HepG2 (cell line): ENCODE measurements at regions not wholly inside any gene's neighbourhood (a gene's known extent, or its start where the extent isn't known, plus 50 kb on each side); places are given as distances from the start of the nearest gene placed in this dataset.
A peak's percentile ranks its signal among the peaks of the same experiment; 100 is the strongest.

Experiments
- BCL6 ChIP-seq: IDR thresholded peaks from 2 replicates; pipeline ENCODE4 v1.6.1; 2016; ENCODE audit warnings: missing genetic modification reagents, missing compliant biosample characterization
- IKZF5 ChIP-seq: IDR thresholded peaks from 2 replicates; pipeline ENCODE4 v1.6.1; 2018; ENCODE audit warnings: missing genetic modification reagents, mild to moderate bottlenecking, missing compliant biosample characterization
- KLF9 ChIP-seq: IDR thresholded peaks from 2 replicates; pipeline ENCODE4 v1.6.1; 2016; ENCODE audit warnings: low read depth
- MTF2 ChIP-seq: sonication (generic); formaldehyde crosslinking; IDR thresholded peaks from 2 replicates; pipeline ENCODE4 v1.5.0; 2020; ENCODE audit warnings: missing genetic modification reagents, borderline replicate concordance
- POGZ ChIP-seq: sonication (generic); formaldehyde crosslinking; IDR thresholded peaks from 2 replicates; pipeline ENCODE4 v1.4.0; 2020; ENCODE audit warnings: mild to moderate bottlenecking, missing genetic modification reagents
- SRY ChIP-seq: sonication (generic); formaldehyde crosslinking; IDR thresholded peaks from 2 replicates; pipeline ENCODE4 v1.8.0; 2022; ENCODE audit warnings: mild to moderate bottlenecking, missing genetic modification reagents
- ZBED4 ChIP-seq: sonication (generic); formaldehyde crosslinking; IDR thresholded peaks from 2 replicates; pipeline ENCODE4 v1.4.0; 2020; ENCODE audit warnings: missing genetic modification reagents, borderline replicate concordance
- ZHX2 ChIP-seq, 2 experiments: sonication (generic) in 1 of 2; formaldehyde crosslinking in 1 of 2; IDR thresholded peaks; 2 replicates each; pipeline versions ENCODE4 v1.6.1 to v1.9.0; 2014 to 2022; ENCODE audit warnings: antibody characterized with exemption in 1 of 2, borderline replicate concordance in 1 of 2, inconsistent platforms in 1 of 2, low read depth in 1 of 2, missing genetic modification reagents in 1 of 2
- ZNF235 ChIP-seq: sonication (generic); formaldehyde crosslinking; IDR thresholded peaks from 2 replicates; pipeline ENCODE4 v1.8.1; 2023; ENCODE audit warnings: mild to moderate bottlenecking, missing genetic modification reagents, borderline replicate concordance
- ZNF251 ChIP-seq: sonication (generic); formaldehyde crosslinking; IDR thresholded peaks from 2 replicates; pipeline ENCODE4 v1.9.0; 2021; ENCODE audit warnings: mild to moderate bottlenecking, missing genetic modification reagents
- ZNF282 ChIP-seq: fragments of 450-650 bp; IDR thresholded peaks from 2 replicates; pipeline ENCODE4 v1.6.1; 2018; ENCODE audit not compliant: partially characterized antibody
- ZNF30 ChIP-seq: sonication (generic); formaldehyde crosslinking; IDR thresholded peaks from 2 replicates; pipeline ENCODE4 v1.5.0; 2020; ENCODE audit warnings: mild to moderate bottlenecking, missing genetic modification reagents
- ZNF749 ChIP-seq: sonication (generic); formaldehyde crosslinking; IDR thresholded peaks from 2 replicates; pipeline ENCODE4 v1.8.0; 2022; ENCODE audit warnings: mild to moderate bottlenecking, missing genetic modification reagents, moderate library complexity, borderline replicate concordance
- ZSCAN30 ChIP-seq: sonication (generic); formaldehyde crosslinking; IDR thresholded peaks from 2 replicates; pipeline ENCODE4 v1.5.0; 2020; ENCODE audit warnings: mild to moderate bottlenecking, missing genetic modification reagents
- ZUFSP ChIP-seq: sonication (generic); formaldehyde crosslinking; IDR thresholded peaks from 2 replicates; pipeline ENCODE4 v1.9.0; 2021; ENCODE audit warnings: missing genetic modification reagents, mild to moderate bottlenecking, borderline replicate concordance

- no peak for TF ChIP-seq POGZ
- no peak for TF ChIP-seq ZNF235 (CRISPR knock-in tag)
- no peak for TF ChIP-seq KLF9 (CRISPR knock-in tag)
- TF ChIP-seq ZBED4: no peak
- TF ChIP-seq ZNF30: no peak
- TF ChIP-seq ZNF282: no peak
- peak; percentile 58 for TF ChIP-seq BCL6 (CRISPR knock-in tag)
- no peak for TF ChIP-seq ZNF749
- no peak for TF ChIP-seq ZSCAN30 (CRISPR knock-in tag)
- TF ChIP-seq SRY (CRISPR knock-in tag): no peak
- TF ChIP-seq ZHX2 (IDR thresholded peaks at IDR 0.05; ENCODE audit: low read depth): no peak
- no peak for TF ChIP-seq ZHX2 (CRISPR knock-in tag; IDR thresholded peaks at IDR 0.05; ENCODE audit: borderline replicate concordance)
- TF ChIP-seq ZUFSP (CRISPR knock-in tag): no peak
- TF ChIP-seq MTF2 (CRISPR knock-in tag): no peak
- TF ChIP-seq ZNF251 (CRISPR knock-in tag): no peak
- TF ChIP-seq IKZF5 (CRISPR knock-in tag): 0 out of 2 replicates have a peak, but pooled peaks have one; percentile 29
Measured at GRCh38 chr7:54864663-54865062, 105.7 kb upstream of the SEC61G start (continued).
